ENCODE measurements at regions not wholly inside any gene's neighbourhood (a gene's known extent, or its start where the extent isn't known, plus 50 kb on each side); places are given as distances from the start of the nearest gene placed in this dataset.

DNA sequence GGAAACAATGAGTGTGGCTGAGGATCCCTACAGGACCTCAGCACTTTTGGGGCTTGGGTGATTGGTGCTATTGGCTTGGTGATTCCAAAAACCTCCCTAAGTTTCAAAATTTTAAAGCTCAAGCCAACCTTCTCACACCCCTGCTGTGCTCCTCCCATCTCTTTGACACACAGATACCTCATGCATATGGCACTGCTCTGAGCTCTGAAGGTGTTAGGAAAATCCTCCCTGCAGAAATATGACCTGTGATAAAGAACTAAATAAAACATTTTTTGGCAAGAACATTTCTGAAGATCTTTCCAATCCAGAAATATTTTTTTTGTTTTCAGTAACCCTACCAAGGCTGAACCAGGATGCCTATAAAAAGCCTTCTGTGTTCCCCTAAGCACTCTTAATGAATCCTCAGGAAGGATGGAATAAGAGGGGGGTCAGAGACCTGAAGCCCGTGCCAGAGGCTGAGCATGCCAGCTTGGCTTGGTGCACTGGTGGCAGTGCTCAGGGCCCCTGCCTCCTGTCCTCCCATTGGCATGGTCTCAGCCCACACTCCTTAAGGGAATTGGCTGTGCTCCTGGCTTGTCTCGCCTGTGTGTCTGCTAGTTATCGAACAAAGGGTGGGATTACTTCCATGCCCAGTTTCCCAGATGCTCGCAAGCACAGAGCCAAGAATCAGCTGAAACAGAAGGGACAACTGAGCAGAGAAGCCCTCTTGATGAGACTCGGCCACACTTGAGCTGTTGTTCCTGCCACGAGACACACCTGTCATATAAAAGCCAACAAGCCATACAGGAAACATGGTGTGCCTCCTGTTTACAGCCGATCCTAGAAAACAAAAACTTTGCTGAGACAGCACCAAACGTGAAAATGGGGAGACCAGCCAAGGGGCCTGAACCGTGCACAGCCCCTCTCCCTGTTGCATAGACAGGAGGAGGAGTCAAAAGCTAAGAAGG is 132.7 kb upstream of the EEA1 start:
- TF ChIP-seq CTCF (IDR thresholded peaks at IDR 0.05) (no peak), EP300 (IDR thresholded peaks at IDR 0.05) (no peak)

Measured in ovary (tissue), 3 donors.